ENCODE measurements at regions not wholly inside any gene's neighbourhood (a gene's known extent, or its start where the extent isn't known, plus 50 kb on each side); places are given as distances from the start of the nearest gene placed in this dataset.

GRCh38 chr9:88266416-88266815, 121.8 kb upstream of the SPIN1 start:
- TF ChIP-seq, protein P1, sequence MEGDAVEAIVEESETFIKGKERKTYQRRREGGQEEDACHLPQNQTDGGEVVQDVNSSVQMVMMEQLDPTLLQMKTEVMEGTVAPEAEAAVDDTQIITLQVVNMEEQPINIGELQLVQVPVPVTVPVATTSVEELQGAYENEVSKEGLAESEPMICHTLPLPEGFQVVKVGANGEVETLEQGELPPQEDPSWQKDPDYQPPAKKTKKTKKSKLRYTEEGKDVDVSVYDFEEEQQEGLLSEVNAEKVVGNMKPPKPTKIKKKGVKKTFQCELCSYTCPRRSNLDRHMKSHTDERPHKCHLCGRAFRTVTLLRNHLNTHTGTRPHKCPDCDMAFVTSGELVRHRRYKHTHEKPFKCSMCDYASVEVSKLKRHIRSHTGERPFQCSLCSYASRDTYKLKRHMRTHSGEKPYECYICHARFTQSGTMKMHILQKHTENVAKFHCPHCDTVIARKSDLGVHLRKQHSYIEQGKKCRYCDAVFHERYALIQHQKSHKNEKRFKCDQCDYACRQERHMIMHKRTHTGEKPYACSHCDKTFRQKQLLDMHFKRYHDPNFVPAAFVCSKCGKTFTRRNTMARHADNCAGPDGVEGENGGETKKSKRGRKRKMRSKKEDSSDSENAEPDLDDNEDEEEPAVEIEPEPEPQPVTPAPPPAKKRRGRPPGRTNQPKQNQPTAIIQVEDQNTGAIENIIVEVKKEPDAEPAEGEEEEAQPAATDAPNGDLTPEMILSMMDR (IDR thresholded peaks at IDR 0.05): no peak
- TF ChIP-seq EP300 (IDR thresholded peaks at IDR 0.05) (no peak), POLR2A (IDR thresholded peaks at IDR 0.05; ENCODE audit: low read depth) (no peak)
